Stimulated activated naive CD8-positive, alpha-beta T cell treated with anti-CD3 and anti-CD28 coated beads, Interleukin-15, Interleukin-2, amounts not matched to agents 100 ng/mL and 50 ng/mL, for 24 hours (primary cell): ENCODE measurements at regions not wholly inside any gene's neighbourhood (a gene's known extent, or its start where the extent isn't known, plus 50 kb on each side); places are given as distances from the start of the nearest gene placed in this dataset.
"Not testable (repeated sequence)": the region's sequence is repeated elsewhere in the genome, so short reads cannot be mapped to it uniquely, and the experiment has no call there.

Experiments
- H3K27ac Mint-ChIP-seq: one replicate; pipeline ENCODE4 v1.8.0; 2021; ENCODE audit warnings: mild to moderate bottlenecking, mixed read lengths
- H3K27me3 Mint-ChIP-seq: one replicate; pipeline ENCODE4 v1.8.0; 2021; ENCODE audit warnings: mixed read lengths
- H3K36me3 Mint-ChIP-seq: one replicate; pipeline ENCODE4 v1.8.0; 2021; ENCODE audit warnings: low read depth, mixed read lengths
- H3K4me1 Mint-ChIP-seq: one replicate; pipeline ENCODE4 v1.8.0; 2021; ENCODE audit warnings: low read depth, mixed read lengths
- H3K4me3 Mint-ChIP-seq: one replicate; pipeline ENCODE4 v1.8.0; 2021; ENCODE audit warnings: mild to moderate bottlenecking, mixed read lengths
- H3K9me3 Mint-ChIP-seq: one replicate; pipeline ENCODE4 v1.8.0; 2021; ENCODE audit warnings: mixed read lengths

DNA sequence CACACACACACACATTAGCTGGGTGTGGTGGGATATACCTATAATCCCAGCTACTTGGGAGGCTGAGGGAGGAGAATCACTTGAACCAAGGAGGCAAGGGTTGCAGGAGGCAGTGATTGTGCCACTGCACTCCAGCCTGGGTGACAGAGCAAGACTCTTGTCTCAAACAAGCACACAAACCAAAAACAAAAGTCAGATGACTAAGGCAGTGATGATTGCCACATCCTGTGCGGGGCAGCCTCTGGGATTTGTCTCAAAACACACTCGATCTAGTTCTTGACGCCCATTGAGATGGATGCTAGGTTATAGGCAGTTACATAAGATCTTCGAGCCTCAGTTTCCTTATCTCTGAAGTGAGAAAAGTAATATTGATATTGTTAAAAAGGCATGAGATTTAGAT lies 57.8 kb upstream of the NBPF8 start:
- H3K27me3 Mint-ChIP-seq, H3K4me3 Mint-ChIP-seq, H3K27ac Mint-ChIP-seq, H3K9me3 Mint-ChIP-seq, H3K36me3 Mint-ChIP-seq: not testable (repeated sequence)
- H3K4me1 Mint-ChIP-seq = peaks cover 11% of the 10 kb centered on the region

DNA sequence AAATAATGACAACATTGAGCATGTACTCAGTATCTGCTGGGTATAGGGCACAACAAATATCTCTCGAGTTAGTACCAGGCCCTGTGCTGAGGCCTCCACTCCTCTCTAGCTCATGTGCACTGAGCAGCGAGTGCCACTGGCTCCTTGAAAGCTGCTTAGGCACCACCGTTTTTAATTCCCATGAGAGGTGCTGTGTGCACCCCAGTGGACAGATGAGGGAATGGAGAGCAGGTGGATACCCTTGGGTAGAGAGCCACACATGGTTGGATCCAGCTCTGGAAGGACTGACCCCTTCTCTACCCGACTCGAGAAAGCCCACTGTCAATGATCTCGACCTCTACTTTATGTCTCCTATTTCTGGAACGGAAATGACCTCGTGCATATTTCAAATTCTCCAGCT lies 58.7 kb upstream of the NBPF8 start:
- H3K27me3 Mint-ChIP-seq, H3K4me3 Mint-ChIP-seq, H3K9me3 Mint-ChIP-seq, H3K27ac Mint-ChIP-seq, H3K36me3 Mint-ChIP-seq: not testable (repeated sequence)
- peaks cover 11% of the 10 kb centered on the region for H3K4me1 Mint-ChIP-seq

DNA sequence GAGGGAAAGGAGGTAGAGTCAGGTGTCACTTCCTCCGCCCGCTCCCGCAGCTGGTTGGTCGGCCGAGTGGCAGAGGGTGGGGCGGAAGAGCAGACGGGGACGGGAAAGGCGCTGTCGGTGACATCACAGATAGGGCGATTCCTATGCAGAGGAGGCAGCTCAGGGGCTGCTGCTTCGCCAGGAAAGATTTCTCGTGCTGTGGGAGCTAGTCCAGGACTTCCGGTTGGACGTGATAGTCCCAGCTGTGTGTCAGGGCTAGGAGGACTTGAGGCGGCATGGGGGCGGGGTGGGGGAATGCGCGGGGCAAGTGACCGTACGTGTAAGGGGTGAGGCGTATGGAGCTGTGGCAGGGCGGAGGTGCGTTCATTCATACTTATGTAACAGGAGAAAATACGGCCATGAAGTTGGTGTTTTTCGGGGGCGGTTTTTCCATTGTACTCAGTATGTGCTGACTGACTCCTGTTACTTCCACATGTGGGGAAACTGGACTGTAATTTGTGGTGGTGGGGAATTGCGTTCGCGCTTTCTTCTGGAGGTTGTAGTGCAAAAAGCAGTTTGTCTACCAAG lies 60.1 kb upstream of the NBPF8 start:
- Mint-ChIP-seq H3K4me3 (peak overlapping the region; percentile 81), H3K27ac (peak overlapping the region; percentile 99)
- not testable (repeated sequence) for H3K9me3 Mint-ChIP-seq, H3K27me3 Mint-ChIP-seq, H3K4me1 Mint-ChIP-seq, H3K36me3 Mint-ChIP-seq

DNA sequence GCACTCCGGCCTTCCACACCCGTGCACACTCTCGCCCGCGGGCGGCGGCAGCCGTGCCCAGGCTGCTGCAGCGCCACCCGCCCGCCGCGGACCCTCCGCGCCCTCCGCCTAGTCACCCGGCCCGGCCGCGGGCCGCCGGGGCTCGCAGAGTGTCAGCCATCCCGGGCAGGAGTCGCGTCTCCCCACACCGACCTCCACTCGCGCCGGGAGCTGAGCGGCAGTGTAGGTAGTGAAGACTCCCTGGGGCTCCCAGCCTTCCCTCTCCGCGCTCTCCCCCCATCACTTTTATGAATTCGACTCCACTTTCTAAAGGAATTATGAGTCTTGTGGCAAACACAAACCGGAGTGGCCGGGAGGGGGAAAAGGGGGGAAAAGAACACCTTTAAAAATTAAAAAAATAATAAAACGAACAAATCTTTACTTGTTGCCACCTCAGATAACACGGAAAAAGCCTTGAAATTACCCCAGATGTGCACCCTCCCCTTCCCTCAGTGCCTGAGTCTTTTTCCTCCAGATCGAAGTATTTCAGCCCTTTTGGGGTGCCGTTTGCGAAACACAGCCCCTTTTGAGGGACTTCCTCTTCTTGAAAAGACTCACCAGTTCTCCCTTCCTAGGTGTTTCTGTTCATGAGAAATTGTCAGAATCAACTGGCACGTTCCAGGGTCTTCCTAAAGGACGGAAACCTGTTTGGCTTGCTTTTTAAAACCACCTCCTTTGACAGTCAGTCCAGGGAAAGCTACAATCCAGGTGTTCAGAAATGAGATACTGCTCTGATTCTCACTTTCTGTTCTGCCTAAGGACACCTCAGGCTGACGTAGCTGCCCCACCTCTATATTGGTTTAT lies 72.4 kb upstream of the NBPF8 start:
- not testable (repeated sequence) for H3K27me3 Mint-ChIP-seq, H3K4me1 Mint-ChIP-seq, H3K36me3 Mint-ChIP-seq, H3K9me3 Mint-ChIP-seq
- Mint-ChIP-seq H3K4me3 (peak overlapping the region; percentile 66), H3K27ac (peak overlapping the region; percentile 36)

DNA sequence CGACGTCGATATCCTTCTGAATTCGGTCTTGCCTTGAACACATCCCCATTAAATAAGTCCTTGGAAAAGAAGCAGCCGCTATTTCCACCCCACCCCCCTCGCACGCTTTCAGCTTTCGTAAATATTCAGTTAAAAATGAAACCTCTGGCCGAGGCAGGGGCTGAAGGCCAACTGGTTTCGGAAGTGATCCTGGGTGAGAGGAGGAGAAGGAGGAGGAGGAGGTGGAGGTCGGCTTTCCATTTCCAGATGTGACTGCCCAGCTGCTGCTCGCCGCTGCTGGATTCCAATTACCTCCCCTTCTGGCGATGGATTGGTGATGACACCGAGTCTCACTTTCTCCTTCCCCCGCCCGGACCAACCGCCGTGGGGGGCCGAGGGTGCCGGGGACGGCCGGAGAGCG lies 73.1 kb upstream of the NBPF8 start:
- Mint-ChIP-seq H3K4me3 (peak overlapping the region; percentile 87), H3K27ac (peak overlapping the region; percentile 91)
- not testable (repeated sequence) for H3K4me1 Mint-ChIP-seq, H3K36me3 Mint-ChIP-seq, H3K27me3 Mint-ChIP-seq, H3K9me3 Mint-ChIP-seq

DNA sequence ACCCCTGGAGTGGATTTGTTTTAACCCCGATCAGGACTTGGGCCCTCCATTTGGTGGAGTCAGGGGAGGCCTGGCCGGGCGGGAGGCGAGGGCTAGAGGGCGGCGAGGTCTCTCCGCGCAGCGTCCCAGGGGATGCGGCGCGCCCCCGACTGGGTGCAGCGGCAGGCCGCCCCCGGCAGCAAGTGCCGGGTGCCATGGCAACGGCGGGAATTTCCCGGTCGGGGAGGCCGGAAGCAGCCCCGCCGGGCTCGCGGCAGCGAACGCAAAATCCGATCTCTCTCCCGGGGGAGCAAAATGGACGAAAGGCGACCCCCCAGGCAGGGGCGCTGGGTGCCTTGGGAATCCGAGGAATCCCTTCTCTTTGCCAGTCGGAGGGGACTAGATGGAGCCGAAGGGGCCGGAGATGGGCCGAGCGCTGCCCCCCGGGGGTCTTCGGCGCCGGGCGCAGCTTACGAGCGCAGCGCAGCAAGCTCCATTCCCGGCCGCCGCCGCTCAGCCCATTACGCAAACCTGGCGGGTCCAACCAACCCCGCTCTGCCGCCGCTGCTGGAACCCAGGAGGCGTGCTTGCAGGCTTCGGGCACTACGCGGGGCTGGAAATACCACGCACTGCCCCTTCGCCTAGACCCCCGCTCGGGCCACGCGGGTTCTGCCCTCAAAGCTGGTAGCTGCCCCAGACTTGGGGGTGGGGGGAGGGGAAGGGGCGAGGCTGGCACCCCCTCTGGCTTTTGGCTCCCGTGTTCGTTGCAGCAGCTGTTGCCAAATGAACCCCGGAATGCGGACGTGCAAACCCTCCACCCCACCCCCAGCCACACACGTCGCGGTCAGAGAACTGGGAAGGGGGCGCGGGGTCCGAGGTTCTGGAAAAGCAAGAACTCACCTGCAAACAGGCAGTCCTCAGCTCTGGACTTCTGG lies 73.7 kb upstream of the NBPF8 start:
- Mint-ChIP-seq H3K27ac (peak overlapping the region; percentile 91), H3K4me3 (peak overlapping the region; percentile 87)
- H3K4me1 Mint-ChIP-seq, H3K36me3 Mint-ChIP-seq, H3K9me3 Mint-ChIP-seq, H3K27me3 Mint-ChIP-seq: not testable (repeated sequence)

DNA sequence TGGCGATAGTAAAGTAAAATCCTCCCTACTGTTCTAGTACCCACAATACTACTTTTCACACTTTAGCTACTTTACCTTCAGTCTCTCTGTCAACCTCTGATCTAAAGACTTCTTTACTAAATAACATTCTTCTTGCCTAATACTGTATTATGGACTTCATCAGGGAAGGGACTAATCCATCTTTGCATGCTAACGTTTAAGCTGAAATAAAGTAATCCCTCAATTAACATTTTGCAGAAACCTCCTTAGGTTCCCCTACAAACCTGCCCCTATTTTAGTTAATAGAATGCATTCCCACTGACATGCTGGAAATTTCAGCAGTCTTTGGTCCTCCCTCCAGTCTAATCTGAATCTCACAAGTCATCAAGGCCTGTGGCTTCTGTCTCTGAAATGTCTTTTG lies 99.1 kb upstream of the NBPF8 start:
- H3K36me3 Mint-ChIP-seq, H3K4me1 Mint-ChIP-seq, H3K27me3 Mint-ChIP-seq, H3K27ac Mint-ChIP-seq, H3K4me3 Mint-ChIP-seq, H3K9me3 Mint-ChIP-seq: not testable (repeated sequence)

DNA sequence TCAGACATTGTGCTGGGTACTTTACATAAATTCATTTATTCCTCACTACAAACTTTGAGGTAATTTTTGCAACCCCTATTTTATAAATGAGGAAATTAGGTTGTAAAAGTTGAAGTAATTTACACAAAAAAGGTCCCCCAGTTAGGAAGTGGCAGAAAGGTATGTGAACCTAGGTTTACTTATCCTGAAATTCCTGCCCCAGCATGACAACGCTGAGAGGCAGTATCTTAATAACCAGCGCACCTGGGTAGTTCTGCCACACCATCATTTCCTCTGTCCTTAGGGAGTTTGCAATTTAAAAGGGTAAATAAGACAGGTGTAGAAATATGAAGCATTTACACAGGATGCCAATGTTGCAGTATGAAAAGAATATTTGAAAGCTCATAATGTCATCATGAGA lies 102.9 kb upstream of the NBPF8 start:
- not testable (repeated sequence) for H3K4me3 Mint-ChIP-seq, H3K9me3 Mint-ChIP-seq, H3K27me3 Mint-ChIP-seq, H3K36me3 Mint-ChIP-seq, H3K27ac Mint-ChIP-seq, H3K4me1 Mint-ChIP-seq

DNA sequence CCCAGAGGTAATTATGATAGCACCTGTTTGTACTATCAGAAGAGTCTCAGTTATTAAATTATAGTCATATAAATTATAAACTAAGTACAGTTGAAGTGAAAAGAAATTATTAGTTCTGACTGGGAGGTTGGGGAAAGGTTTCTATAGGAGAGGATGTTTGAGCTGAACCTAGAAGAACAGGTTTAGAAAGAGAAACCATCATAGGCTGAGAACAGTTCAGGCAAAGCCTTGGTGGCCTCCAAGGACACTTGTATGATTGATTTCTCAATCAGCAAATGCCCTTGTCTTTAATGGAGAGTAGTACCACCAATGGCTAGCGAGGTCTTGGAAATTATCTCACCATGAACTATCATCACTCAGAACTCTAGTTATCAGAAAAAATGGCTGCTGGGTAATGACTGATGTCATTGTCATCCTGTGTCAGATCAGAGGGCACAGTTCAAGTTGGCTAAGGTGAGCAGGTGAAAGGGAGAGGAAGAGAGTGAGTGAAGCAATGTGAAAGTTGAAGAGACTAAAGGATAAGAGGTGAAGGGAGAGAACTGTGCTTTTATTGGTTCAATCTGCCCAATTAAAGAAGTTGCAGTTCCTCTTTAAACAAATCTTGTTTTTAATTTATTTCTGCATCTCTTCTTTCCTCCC lies 105.8 kb upstream of the NBPF8 start:
- not testable (repeated sequence) for H3K27ac Mint-ChIP-seq, H3K27me3 Mint-ChIP-seq, H3K9me3 Mint-ChIP-seq, H3K4me1 Mint-ChIP-seq, H3K4me3 Mint-ChIP-seq, H3K36me3 Mint-ChIP-seq

DNA sequence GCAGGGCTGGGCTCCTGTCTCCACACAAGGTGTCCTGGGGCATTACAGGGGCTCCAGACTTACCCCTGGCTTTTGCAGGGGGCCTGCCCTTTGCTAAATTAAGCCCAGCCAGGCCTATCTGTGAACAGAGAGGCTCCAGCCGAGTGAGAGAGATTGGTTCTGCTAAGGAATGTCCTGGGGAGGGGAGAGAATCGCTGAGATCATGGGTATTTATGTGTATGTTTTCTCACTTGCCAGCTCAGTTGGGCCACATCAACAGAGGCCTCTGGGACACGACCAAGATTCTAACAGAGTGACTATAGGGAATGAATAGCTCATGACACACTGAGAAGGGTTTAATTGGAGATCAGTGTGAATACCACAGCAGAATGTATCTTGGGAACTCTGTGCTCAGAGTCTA lies 109.8 kb upstream of the NBPF8 start:
- H3K27me3 Mint-ChIP-seq, H3K36me3 Mint-ChIP-seq, H3K9me3 Mint-ChIP-seq, H3K4me1 Mint-ChIP-seq, H3K27ac Mint-ChIP-seq, H3K4me3 Mint-ChIP-seq: not testable (repeated sequence)

DNA sequence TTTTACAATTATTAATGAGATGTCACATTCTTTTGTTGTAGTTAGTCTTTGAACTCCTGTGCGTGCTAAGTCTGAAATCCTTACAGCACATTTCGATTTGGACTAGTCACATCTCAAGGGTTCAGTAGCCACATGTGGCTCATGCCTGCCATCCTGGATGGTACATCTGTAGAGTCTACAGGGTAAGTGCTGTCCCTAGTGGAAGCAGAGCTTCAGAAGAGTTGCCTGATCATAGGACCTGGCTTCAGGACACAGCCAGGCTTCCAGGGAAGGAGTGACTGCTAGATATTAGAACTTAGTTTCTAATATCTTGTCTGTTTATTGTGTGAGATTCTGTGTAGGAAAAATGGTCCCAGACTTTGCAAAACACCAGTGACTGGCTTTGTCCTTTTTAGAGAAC lies 110.5 kb upstream of the NBPF8 start:
- not testable (repeated sequence) for H3K27ac Mint-ChIP-seq, H3K9me3 Mint-ChIP-seq, H3K36me3 Mint-ChIP-seq, H3K4me3 Mint-ChIP-seq, H3K27me3 Mint-ChIP-seq, H3K4me1 Mint-ChIP-seq

DNA sequence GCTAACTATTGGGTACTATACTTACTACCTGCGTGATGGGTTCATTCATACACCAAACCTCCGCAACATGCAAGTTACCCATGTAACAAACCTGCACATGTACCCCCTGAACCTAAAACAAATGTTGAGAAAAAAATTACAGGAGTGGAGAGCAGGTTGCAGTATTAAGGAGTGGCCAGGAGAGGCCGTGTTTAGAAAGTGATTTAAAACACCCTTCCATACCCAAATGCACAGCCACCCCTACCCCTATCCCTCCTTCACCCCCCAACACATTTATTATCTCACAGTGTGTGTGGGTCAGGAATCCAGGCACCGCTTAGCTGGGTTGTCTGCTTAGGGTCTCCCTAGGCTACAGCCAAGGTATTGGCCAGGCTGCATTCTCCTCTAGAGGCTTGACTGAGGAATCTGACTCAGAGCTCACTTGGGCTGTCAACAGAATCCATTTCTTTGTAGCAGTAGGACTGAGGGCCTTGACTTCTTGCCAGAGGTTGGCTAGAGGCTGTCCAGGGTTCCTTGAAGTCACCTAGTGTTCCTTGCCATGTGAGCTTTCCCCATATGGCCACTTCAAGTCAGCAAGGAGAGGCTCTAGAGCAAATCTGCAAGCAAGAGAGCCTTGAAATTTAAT lies 115.3 kb upstream of the NBPF8 start:
- not testable (repeated sequence) for H3K36me3 Mint-ChIP-seq, H3K4me1 Mint-ChIP-seq, H3K27me3 Mint-ChIP-seq, H3K27ac Mint-ChIP-seq, H3K9me3 Mint-ChIP-seq, H3K4me3 Mint-ChIP-seq

DNA sequence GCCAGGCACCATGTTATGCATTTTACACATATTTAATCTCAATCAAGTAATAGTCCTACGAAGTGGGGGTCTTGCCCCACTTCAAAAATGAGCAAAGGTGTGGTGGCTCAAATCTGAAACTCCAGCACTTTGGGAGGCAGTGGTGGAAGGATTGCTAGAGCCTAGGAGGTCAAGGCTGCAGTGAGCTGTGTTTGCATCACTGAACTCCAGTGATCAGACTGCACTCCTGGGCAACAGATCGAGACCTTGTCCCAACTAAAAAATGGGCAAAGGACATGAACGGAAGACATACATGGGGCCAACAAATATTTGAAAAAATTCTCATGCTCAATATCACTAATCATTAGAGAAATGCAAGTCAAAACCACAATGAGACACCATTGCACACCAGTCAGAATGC lies 116.3 kb upstream of the NBPF8 start:
- not testable (repeated sequence) for H3K36me3 Mint-ChIP-seq, H3K4me1 Mint-ChIP-seq, H3K27me3 Mint-ChIP-seq, H3K27ac Mint-ChIP-seq, H3K4me3 Mint-ChIP-seq, H3K9me3 Mint-ChIP-seq

DNA sequence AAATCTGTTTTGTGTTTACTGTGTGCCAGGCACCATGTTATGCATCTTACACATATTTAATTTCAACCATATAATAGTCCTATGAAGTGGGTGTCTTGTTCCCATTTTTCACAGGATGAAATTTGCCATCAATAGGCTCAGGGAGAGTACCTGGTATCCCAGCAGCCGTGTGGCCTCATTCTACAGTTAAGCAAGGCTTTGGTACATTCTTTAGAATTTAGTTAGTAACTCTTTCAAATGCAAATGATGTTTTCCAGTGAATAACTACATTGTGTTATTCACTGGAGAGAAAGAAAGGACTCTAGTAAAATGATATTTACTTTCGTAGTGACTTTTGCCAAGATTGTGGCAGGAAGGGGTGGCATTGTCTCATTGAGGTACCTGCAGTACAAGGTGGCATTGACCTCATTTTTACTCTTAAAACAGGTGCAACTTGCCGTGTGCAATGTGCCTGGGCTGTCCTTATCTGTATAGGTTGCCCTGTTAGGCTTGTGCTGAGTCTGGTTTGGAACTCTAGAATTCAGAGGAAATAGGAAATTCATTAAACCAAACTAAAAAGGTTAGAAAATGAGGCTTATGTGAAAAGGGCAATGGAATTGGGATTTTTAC lies 117.4 kb upstream of the NBPF8 start:
- not testable (repeated sequence) for H3K4me1 Mint-ChIP-seq, H3K36me3 Mint-ChIP-seq, H3K27ac Mint-ChIP-seq, H3K27me3 Mint-ChIP-seq, H3K4me3 Mint-ChIP-seq, H3K9me3 Mint-ChIP-seq

DNA sequence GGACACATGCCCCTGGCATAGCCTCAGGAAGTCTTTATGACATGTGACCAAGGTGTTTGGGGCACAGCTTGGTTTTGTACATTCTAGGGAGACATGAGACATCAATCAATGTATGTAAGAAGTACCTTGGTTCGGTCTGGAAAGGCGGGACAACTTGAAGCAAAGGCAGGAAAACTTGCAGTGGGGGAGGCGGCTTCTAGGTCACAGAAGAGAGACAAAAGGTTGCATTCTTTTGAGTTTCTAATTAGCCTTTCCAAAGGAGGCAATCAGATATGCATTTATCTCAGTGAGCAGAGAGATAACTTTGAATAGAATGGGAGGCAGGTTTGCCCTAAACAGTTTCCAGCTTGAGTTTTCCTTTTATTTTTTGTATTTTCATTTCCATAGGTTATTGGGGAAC lies 113.8 kb upstream of the SEC22B start:
- H3K4me1 Mint-ChIP-seq, H3K9me3 Mint-ChIP-seq, H3K27ac Mint-ChIP-seq, H3K27me3 Mint-ChIP-seq, H3K4me3 Mint-ChIP-seq, H3K36me3 Mint-ChIP-seq: not testable (repeated sequence)
